GM12873 (cell line): ENCODE measurements at regions not wholly inside any gene's neighbourhood (a gene's known extent, or its start where the extent isn't known, plus 50 kb on each side); places are given as distances from the start of the nearest gene placed in this dataset.

Source experiments
- TF ChIP-seq, protein P1 (sequence below): IDR thresholded peaks from 2 replicates; pipeline ENCODE4 v1.5.1; 2012; ENCODE audit warnings: low read depth, mild to moderate bottlenecking, moderate library complexity, low read length, control low read depth; ENCODE audit not compliant: insufficient read depth; ENCODE audit errors: missing control alignments

DNA sequence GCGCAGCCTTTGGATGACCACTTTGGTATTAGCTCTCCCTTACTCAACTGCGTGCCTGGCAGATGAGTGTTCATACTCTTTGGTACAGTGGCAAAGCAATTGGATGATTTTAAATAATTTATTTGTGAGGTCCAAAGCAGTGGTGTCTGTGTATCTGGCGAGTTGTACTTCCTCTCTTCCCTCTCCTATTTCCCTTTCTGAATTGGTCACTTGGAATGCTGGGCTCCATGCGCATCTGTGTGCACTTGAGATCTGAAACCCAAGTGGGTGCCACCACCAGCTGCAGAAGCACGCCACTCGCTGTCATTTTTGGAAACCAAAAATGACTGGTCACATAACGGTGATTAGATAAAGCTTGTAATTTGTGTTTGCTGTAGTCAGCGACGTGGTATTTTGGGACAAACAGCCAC is 386.0 kb upstream of the KLF4 start:
- TF ChIP-seq, protein P1, sequence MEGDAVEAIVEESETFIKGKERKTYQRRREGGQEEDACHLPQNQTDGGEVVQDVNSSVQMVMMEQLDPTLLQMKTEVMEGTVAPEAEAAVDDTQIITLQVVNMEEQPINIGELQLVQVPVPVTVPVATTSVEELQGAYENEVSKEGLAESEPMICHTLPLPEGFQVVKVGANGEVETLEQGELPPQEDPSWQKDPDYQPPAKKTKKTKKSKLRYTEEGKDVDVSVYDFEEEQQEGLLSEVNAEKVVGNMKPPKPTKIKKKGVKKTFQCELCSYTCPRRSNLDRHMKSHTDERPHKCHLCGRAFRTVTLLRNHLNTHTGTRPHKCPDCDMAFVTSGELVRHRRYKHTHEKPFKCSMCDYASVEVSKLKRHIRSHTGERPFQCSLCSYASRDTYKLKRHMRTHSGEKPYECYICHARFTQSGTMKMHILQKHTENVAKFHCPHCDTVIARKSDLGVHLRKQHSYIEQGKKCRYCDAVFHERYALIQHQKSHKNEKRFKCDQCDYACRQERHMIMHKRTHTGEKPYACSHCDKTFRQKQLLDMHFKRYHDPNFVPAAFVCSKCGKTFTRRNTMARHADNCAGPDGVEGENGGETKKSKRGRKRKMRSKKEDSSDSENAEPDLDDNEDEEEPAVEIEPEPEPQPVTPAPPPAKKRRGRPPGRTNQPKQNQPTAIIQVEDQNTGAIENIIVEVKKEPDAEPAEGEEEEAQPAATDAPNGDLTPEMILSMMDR, result no peak

DNA sequence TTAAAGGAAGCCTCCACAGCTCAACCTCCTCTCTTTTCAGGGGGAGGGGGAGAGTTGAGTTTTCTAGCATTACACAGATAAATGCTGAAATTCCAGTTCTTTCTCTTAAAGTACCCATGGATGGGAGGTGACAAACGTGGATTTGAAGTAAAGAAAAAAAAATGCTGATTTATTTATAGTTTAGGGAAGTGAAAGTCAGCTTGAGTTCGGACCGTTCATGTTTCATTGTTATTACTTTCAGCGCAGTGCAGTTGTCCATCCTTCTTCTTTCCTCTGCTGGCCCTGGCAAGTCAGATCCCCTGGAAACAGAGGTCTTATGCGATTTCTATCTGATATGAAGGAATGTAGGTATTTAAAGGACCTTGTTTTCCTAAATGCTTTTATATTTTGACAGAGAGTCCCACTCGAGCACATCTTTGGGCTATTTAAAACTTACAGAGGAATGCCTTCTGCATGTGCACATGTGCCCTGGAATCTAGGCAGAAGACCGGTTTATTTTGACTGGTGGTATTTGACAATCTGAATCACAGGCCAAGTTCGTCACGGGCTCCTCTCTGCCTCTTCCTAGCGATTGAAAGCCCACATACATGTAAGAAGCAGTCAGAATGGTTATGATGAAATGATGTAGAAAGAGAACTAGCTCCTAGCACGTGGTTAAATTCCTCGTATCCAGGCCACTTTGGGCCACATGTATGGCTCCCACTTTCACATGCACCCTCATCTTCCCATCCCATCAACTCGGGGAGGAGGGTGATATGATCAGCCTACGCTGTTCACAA is 385.2 kb upstream of the KLF4 start:
- TF ChIP-seq, protein P1, result no peak

DNA sequence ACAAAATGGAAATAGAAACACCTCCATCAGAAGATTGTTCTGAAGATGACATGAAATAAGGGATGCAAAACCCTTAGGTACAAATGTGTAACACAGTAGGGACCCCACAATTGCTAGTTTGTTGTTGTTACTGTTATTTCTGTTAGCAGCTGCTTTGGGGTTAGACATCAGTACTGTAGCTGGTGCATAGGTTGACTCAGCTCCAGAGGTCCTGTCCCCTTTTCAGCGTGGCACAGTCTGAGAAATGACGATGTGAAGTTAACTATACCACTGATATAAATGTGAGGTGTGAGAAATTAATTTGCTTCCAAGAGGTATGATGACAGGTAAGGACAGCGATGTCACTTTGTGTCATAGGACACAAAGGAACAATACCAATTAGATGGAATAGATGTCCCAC is 384.6 kb upstream of the KLF4 start:
- TF ChIP-seq, protein P1, result no peak

DNA sequence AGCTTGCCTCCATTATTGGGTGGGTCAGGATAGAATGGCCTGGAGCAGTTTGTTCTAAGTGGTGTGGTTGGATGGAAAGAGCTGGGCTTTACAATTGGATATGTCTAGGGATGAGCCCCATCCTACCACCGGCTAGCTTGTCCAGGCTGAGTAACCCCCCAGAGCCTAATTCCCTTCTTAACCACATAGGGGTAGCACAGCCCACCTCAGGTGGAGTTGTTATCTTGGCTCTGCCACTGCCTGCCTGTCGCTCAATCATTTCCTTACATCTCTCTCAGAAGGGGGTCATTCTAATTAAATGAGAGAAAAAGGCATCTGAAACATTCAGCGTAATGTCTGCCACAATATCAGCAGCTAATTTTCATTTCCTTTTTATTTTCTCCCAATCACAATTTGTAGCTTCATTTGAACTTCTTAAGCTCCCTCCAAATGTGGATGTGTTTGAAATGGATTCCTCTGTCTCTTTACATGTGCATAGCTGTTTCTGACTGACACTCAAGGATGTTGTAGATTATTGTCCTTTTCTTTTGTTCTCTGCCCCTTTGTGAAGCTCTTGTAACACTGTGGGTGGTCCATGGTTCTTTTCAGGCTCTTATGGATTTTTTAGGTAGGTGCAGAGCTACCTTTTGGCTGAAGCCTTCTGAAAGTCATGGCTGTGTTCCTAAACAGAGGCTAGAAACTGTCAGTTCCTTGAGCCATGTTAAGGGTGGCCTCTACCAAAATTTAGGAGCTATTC is 383.1 kb upstream of the KLF4 start:
- TF ChIP-seq, protein P1, result no peak

DNA sequence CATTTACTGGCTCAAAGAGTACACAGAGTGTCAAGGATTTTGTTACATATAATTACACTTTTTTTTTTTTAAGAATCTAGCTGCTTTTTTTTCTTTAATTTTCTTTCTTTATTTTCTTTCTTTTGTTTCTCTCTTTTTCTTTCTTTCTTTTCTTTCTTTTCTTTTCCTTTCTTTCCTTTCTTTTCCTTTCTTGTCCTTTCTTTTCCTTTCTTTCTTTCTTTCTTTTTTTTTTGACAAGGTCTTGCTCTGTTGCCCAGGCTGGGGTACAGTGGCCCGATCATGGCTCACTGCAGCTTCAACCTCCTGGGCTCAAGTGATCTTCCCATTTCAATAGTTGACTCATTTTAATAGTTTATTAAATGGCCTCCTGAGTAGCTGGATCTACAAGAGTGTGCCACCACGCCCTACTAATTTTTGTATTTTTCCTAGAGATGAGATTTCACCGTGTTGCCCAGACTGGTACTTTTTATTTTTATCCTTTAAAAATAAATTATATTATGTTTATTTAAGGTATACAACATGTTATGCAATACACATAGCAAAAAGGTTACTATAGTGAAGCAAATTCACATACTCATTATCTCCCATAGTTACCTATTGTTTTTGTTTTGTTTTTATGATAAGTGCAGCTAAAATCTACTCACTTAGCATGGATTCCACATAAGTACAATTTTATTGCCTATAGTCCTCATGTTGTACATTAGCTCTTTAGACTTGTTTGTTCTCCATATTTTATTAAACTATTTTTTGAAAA is 381.5 kb upstream of the KLF4 start:
- TF ChIP-seq, protein P1, result no peak

DNA sequence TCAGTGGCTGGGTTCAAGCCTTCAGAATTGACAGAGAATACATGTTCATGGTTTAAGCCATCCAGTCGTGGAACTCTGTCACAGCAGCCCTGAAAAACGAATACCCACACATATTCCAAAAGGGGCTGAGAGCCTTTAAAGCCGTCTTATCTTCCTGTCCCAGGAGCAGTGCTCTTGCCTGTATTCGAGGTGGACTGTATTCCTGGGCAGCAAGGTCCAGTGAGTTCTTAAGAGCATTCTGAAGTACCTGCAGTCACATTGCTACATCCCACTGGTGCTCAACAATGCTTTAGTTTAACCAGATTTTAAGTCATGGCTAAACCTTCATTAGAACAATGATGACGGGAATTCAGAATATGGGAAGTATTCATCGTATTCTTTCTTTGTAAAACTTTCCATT is 380.7 kb upstream of the KLF4 start:
- TF ChIP-seq, protein P1, result no peak

DNA sequence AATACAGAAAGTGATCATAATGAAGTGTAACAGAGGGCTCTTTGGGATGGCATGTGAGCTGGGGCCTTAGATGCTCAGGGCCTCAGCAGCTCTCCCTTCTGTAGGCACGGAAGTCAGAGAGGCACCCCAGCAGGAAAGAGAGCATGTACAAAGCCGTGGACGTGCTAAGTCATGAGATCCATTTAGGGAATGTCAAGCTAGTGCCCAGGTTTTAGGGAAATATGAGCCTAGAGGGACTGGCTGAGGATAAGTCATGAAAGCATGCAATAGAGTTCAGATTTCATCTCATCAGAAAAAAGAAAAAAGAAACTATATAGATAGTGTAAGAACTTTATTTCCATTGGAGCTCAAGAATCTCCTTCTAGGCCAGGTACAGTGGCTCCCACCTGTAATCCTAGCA is 379.5 kb upstream of the KLF4 start:
- TF ChIP-seq, protein P1, result no peak
